ENCODE measurements at regions not wholly inside any gene's neighbourhood (a gene's known extent, or its start where the extent isn't known, plus 50 kb on each side); places are given as distances from the start of the nearest gene placed in this dataset.
"Not testable (repeated sequence)": the region's sequence is repeated elsewhere in the genome, so short reads cannot be mapped to it uniquely, and the experiment has no call there.

DNA sequence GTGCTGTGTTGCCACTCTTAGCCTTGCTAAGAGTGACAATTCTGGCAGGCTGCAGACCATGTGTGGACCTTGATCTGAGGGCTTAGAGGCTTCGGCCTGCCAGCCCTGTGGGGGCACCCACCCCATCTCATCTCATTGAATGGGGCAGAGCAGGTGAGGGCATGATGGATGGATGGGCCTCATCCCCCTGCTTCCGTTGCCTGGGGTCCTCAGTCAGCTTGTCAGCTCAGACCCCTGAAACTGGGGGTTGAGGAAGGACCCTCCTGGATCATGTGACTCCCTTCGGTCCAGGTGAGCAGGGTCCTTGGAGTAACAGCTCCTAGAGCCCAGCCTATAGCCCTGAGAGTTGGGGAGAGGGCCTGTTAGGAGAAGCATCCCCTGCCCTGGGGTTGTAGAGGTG, 3076.8 kb downstream of the RPIA start:
- H3K27ac ChIP-seq; ATAC-seq; intact Hi-C loops (cut with DNase I): not testable (repeated sequence)

DNA sequence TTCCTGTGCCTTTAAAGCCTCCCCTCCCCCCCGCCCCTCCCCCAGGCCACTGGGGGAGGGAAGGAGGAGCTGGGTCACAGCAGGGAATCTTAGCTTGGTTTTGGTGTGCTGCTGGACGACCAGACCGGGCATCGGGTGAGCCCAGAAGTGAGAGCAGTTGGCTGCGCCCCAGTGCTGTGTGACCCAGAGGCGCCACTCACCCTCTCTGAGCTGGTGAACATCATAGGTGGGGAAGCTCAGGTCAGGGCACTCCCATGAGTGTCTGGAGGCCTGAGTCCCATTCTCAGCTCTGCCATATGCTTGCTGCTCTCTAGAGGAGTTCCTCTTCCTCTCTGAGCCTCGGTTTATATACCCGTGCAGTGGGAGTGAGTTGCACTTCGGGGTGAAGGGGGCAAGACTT, 3077.5 kb downstream of the RPIA start:
- H3K27me3 ChIP-seq (ENCODE audit: low read depth); ATAC-seq; H3K4me1 ChIP-seq; intact Hi-C loops (cut with DNase I); H3K36me3 ChIP-seq; DNase-seq; H3K27ac ChIP-seq; H3K4me3 ChIP-seq; H3K9me3 ChIP-seq: not testable (repeated sequence)

More for the DNA sequence above, 3076.8 kb downstream of the RPIA start:
- not testable (repeated sequence) for H3K4me3 ChIP-seq; DNase-seq; H3K36me3 ChIP-seq; H3K9me3 ChIP-seq; H3K27me3 ChIP-seq (ENCODE audit: low read depth); H3K4me1 ChIP-seq

DNA sequence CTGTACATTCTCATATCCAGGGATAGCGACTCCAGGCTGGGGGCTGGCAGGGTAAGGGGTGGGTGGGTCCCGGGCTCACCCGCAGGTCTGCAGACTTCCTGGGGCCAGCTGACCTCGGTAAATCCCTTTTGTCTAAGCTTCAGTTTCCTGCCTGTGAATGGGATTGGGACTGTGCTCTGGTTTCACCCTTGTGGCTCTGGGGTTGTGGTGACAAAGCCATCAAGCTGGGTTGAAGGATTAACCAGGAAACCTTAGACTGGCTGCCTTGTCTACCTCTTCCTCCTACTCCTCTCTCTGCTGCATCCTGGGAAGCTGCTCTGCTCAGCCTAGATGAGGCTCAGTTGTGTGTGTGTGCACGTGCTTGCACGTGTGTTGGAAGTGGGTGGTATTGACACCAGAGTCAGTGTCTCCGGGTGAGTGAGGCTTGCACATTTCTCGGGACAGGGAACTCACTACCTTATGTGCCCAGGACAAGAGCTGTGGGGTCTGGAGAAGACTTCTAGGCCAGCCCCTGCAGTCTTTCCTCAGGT, 3078.6 kb downstream of the RPIA start:
- intact Hi-C loops (cut with DNase I); ATAC-seq: not testable (repeated sequence)

GRCh38 chr2:91771604-91772003, 3080.1 kb downstream of the RPIA start:
- H3K4me1 ChIP-seq; H3K4me3 ChIP-seq; H3K36me3 ChIP-seq; H3K9me3 ChIP-seq; H3K27me3 ChIP-seq (ENCODE audit: low read depth); H3K27ac ChIP-seq; DNase-seq; ATAC-seq; intact Hi-C loops (cut with DNase I): not testable (repeated sequence)

More for the DNA sequence above, 3078.6 kb downstream of the RPIA start:
- not testable (repeated sequence) for H3K27me3 ChIP-seq (ENCODE audit: low read depth); H3K36me3 ChIP-seq; DNase-seq; H3K9me3 ChIP-seq; H3K4me1 ChIP-seq; H3K4me3 ChIP-seq; H3K27ac ChIP-seq

GRCh38 chr2:91772240-91772937, 3080.9 kb downstream of the RPIA start:
- H3K27me3 ChIP-seq (ENCODE audit: low read depth); H3K9me3 ChIP-seq; DNase-seq; H3K36me3 ChIP-seq; H3K4me1 ChIP-seq; H3K27ac ChIP-seq; intact Hi-C loops (cut with DNase I); H3K4me3 ChIP-seq: not testable (repeated sequence)
- peak; percentile 31 to 42 for ATAC-seq

GRCh38 chr2:91773810-91774209, 3082.3 kb downstream of the RPIA start:
- H3K27me3 ChIP-seq (ENCODE audit: low read depth); H3K36me3 ChIP-seq; DNase-seq; H3K4me3 ChIP-seq; H3K9me3 ChIP-seq; ATAC-seq; intact Hi-C loops (cut with DNase I); H3K4me1 ChIP-seq; H3K27ac ChIP-seq: not testable (repeated sequence)

DNA sequence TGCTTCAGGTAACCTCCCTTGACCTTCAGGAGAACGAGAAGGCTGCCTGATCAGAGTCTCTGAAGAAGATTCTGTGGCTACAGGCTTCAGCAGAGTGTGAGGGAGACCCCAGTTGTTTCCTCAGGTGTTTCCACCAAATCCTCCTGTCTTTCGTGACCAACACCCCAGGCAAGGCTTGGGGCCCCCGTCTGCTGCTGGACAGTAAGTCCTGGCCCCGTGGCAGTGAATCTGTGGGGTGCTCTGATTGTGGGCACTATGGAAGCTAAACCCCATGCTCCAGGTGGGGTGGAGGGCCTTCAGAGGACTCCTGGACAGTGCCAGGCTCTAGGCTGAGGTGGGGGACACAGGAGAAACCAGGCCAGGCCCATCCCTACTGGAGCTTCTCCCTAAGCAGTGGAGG, 3083.7 kb downstream of the RPIA start:
- ATAC-seq; intact Hi-C loops (cut with DNase I); H3K27ac ChIP-seq; H3K27me3 ChIP-seq (ENCODE audit: low read depth); DNase-seq; H3K9me3 ChIP-seq; H3K4me3 ChIP-seq; H3K36me3 ChIP-seq; H3K4me1 ChIP-seq: not testable (repeated sequence)

- H3K27ac ChIP-seq; H3K9me3 ChIP-seq; H3K4me3 ChIP-seq; ATAC-seq; H3K27me3 ChIP-seq (ENCODE audit: low read depth); intact Hi-C loops (cut with DNase I); H3K36me3 ChIP-seq; H3K4me1 ChIP-seq; DNase-seq: not testable (repeated sequence)
These were observed 3088.9 kb downstream of the RPIA start for GRCh38 chr2:91780324-91780723.

- intact Hi-C loops (cut with DNase I); H3K4me3 ChIP-seq; H3K4me1 ChIP-seq; H3K27me3 ChIP-seq (ENCODE audit: low read depth); H3K36me3 ChIP-seq; DNase-seq; H3K27ac ChIP-seq; H3K9me3 ChIP-seq; ATAC-seq: not testable (repeated sequence)
These were observed 3061.8 kb upstream of the TEKT4 start for GRCh38 chr2:91809391-91809790.

GRCh38 chr2:91839904-91840868, 3031.0 kb upstream of the TEKT4 start:
- Histone ChIP-seq H3K4me1 (no peaks in the 10 kb centered on the region), H3K27me3 (ENCODE audit: low read depth) (peaks cover 15% of the 10 kb centered on the region), H3K9me3 (no peaks in the 10 kb centered on the region), H3K36me3 (no peaks in the 10 kb centered on the region), H3K4me3 (no peak overlapping the region), H3K27ac (no peak overlapping the region)
- DNase-seq (no peak), ATAC-seq (no peak)
- no peak for TF ChIP-seq CTCF (IDR thresholded peaks at IDR 0.05)
- intact Hi-C loops (cut with DNase I): no loop called here

GRCh38 chr2:91842264-91842663, 3029.0 kb upstream of the TEKT4 start:
- H3K27me3 ChIP-seq (ENCODE audit: low read depth): peaks cover 15% of the 10 kb centered on the region
- ATAC-seq; H3K9me3 ChIP-seq; DNase-seq; H3K4me1 ChIP-seq; H3K27ac ChIP-seq; H3K36me3 ChIP-seq; H3K4me3 ChIP-seq; intact Hi-C loops (cut with DNase I): not testable (repeated sequence)

- H3K27me3 ChIP-seq (ENCODE audit: low read depth): peaks cover 15% of the 10 kb centered on the region
- H3K27ac ChIP-seq; H3K9me3 ChIP-seq; intact Hi-C loops (cut with DNase I); DNase-seq; ATAC-seq; H3K4me3 ChIP-seq; H3K4me1 ChIP-seq; H3K36me3 ChIP-seq: not testable (repeated sequence)
These were observed 3028.3 kb upstream of the TEKT4 start for GRCh38 chr2:91842913-91843312.

Data from lower lobe of right lung (tissue), 2 donors.